GM04504 (cell line): ENCODE measurements at regions not wholly inside any gene's neighbourhood (a gene's known extent, or its start where the extent isn't known, plus 50 kb on each side); places are given as distances from the start of the nearest gene placed in this dataset.
"Not testable (repeated sequence)": the region's sequence is repeated elsewhere in the genome, so short reads cannot be mapped to it uniquely, and the experiment has no call there.

Experiments
- DNase-seq: peaks from one replicate; pipeline ENCODE4 v3.0.0-alpha.2; 2012; ENCODE audit warnings: low read depth

DNA sequence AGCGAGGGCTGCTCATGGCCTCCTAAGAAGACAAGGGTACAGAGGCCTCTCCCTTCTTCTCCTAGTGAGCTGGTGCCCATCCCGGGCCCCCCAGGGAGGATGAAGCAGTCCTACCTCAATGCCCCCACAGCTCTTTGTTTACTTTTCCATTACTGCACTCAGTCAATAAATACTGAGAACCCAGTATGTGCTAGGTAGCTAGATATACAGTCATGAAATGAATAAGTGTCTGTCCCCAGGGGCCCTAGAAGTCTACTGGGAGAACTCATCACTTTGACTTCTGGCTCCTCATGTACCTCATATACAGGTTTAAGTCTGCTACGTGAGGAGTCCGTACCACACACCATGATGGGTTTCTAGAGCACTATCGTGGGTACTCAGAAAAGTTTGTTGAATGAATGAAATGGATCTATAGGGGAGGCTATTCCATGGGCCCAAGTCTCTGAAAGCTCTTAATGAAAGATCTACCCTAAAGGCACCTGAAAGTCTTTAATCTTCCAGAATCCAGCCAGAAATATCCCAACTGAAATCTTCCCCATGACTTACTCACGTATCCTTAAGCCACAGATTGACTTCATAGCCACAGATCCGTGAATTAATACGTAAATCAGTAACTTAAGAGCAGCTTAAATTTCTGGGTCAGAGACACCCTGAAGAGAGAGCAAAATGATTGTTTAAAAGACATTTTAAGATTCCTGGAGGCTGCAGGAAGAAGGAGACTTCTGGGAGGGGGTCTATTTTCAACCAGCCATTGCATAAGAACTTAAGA lies 51.6 kb upstream of the POMP start:
- DNase-seq, result no peak

DNA sequence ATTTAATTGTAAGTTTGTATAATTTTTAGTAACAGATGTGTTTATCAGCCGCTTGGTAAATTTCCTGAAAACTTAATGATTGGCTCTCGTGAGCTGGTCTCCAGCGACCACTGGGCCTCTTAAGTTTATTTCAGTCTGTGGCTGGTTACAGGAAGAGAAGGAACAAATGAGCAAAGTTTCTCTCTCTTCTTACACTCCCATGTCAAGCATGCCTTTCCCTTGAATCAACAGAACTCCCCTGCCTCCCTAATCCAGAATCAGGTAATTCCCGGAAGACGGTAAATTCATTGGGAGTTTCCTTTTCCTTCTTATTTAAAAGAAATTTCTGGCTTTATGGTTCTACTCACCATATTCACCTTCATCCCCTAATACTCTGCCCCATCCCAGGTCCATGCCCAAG lies 52.5 kb upstream of the POMP start:
- no peak for DNase-seq

DNA sequence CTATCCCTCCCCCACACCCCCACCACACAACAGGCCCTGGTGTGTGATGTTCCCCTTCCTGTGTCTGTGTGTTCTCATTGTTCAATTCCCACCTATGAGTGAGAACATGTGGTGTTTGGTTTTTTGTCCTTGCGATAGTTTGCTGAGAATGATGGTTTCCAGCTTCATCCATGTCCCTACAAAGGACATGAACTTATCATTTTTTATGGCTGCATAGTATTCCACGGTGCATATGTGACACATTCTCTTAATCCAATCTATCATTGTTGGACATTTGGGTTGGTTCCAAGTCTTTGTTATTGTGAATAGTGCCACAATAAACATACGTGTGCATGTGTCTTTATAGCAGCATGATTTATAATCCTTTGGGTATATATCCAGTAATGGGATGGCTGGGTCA lies 53.8 kb upstream of the POMP start:
- DNase-seq, result not testable (repeated sequence)

DNA sequence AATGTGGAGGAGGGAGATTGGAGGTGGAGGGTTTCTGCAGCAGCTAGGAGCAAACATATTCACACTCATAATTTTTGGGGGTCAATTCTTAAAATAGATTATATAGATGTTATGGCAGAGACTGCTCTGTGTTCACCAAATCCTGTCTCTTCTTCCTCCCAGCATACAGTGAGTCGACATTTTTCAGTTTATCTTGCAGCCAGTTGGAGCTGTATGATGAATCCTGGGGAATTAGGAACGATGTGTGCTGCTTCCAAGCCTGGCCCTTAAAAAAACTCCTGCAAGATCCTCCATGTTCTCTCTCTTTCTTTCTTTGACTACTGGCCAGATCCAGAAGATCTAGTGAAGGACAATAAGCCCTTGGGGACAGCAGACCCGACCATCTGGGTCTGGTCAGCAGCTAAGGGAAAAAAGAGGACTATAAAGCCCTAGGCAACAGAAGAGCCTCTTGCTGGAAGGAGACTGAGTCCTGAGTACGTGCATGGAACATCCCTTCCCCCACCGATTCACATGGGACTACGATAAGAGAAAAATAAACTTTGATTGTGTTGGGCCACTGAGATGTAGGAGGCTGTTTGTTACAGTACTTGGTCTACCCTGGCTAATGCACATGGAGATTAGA lies 55.8 kb upstream of the POMP start:
- DNase-seq, result no peak

DNA sequence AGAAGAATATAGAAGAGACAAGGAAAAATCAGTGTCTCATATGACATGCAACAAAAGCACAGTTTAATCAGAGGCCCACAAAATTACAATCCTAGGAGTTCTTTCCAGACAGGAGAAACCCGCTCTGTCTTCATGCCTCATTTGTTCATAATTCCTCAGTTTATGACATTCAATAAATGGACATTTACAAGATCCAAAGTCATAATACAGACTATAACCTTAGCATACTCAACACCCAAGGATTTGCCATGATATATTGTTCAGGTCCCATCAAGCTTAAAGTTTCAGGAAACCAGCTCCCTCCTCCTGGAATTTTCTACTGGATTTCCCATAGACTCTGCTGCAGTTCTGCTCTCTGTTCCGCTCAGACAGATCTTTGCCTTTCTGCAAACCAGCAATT lies 56.4 kb upstream of the POMP start:
- DNase-seq, result no peak

DNA sequence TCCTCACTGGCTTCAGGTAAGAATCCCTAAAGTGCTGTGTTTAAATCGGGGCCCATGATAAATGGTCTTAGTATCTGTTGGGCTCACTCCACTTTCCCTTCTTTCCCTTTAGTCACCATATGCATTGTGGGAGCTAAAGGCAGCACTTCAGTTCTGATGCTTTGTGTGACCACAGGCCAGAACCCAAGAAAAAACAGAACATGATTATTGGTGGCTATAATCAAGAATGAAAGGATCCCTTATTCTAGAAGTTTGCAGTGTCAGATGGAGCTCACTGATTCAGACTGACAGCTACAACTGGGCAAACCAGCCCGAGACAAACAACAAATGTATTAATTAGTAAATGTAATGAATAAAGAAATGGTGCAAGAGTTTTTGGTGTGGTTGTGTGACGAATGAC lies 57.3 kb upstream of the POMP start:
- no peak for DNase-seq

DNA sequence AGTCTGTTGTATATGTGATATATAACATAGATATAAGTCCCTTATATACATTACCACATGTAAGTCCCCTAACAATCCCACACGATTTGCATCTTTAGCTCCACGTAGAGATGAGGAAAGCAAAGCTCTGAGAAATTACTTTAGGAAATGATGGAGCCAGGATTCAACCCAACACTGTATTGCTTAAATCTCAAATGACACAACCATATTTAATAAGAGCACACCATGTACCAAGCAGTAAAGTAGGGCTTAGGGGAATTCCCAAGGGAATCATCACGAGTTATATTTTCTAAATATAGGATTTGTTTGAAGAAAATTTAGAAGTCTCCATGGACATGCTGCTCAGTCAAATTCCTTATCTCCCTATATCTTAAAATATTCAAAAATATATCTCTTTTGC lies 61.3 kb upstream of the POMP start:
- DNase-seq, result no peak

DNA sequence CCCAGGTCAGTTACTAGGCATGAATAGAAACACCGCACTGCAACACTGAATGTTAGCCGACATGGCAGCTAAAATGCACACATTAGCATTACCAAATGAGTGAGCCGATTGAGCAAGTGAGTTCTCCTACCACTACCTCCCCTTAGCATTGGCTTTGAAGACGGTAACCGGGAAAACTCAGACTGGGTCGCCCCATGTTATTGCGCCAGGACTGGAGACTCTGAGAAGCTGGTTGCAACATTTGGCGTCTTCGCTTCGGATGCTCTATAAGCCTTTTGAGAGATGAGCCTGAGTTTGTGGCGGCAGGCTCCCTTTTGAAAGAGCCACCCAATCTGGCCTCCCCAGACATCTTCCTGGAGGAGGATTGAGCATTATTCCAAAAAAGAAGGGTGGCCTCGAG lies 68.5 kb upstream of the POMP start:
- DNase-seq, result no peak

DNA sequence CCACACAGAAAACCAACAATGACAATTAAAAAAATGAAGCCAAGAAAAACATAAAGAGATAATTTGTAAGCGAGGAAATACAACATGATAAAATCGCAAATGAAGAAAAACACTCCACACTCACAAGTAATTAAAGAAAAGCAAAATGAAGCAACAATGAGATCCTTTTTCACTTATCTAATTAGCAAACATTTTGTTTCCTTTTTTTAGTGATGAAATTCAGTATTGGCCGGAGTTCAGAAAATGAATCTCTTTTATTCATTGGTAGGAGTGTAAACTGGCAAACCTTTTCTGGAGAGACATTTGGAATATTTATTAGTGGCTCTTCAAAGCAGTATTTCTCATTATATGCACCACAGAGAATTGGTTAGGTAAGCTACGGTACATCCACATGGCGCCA lies 70.6 kb upstream of the POMP start:
- no peak for DNase-seq

DNA sequence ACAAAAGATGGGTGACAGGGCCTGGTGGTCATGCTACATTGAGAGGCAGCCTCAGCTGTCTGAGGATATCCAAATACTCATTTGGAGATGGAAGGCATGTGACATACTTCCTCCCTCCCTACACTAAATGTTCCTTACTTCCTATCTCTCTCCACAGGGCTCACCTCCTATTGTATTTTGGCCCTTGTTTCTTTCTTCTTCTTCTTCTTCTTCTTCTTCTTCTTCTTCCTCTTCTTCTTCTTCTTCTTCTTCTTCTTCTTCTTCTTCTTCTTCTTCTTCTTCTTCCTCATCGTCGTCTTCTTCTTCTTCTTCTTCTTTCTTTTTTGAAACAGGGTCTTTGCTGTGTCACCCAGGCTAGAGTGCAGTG lies 71.8 kb upstream of the POMP start:
- DNase-seq, result no peak

DNA sequence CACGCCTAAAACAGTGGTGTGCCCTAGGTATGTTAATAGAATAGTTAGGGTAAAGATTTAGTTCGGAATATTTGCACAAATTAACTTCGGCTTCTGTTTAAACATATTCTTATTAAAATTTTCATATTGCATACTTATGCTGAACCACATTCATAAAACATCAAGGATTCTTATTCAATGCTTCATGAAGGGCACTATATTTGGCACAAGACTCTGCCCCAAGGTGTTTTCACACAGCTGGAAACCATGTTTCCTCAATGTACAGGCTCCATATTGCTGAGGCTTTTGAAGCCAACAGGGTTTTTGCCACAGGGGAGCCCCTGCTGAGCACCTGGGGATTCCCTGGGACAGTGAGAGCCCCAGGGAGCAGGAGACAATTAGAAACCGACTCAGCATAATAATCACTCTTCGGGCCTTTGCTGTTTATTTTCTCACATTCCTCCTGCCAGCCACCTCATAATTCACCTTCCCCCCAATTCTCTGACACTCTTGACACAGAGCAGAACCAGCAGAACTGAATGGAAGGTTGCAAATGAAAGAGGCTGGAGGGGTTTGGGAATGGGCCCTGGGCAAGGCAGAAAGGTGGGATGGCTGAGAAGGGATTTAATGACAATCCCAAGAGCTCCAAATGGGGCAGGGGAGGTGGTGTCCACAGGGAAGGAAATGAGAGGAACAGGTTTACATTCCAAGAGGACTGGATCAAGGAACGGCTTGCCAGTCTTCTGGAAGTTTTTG lies 72.3 kb upstream of the POMP start:
- DNase-seq, result no peak

DNA sequence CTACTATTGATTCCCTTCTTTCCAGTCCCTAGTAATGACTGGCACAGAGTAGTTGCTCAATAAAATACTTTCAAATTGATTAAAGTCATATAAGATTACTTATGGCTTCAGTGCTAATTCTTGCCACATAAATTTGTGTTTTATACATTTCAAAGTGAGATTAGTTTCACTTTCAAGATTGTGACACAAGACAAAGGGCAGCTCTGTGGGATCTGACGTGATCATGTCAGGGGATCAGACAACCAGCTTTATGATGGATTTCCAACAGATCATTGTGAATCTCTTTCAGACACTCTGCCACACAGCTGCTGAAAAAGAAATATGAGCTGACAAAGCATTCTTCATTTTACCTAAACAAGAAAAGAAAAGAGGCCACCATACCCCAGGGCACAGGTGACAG lies 73.4 kb upstream of the POMP start:
- no peak for DNase-seq

DNA sequence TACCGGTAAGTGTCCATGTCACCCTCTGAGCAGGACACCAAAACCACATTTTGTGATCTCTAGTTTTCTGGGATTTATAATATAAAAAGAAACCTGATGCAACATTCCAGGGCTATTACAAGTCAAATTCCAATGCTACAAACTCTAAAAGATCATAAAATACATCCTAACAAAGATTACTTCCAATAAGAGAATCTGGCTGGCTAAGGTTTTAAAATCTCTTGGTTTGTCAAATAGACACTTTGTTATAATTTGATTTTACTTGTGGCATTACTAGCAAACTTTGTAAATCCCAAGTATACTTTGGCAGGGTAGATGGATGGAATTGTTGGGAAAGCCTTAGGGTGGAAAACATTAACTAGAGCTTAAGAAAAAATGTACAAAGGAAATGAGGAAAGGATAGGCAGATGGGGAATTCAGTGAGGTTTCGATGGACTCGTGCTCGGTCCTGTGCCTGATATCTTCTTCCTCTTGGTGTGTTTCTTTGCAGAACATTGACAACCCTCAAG lies 74.0 kb upstream of the POMP start:
- DNase-seq, result peak; percentile 53

DNA sequence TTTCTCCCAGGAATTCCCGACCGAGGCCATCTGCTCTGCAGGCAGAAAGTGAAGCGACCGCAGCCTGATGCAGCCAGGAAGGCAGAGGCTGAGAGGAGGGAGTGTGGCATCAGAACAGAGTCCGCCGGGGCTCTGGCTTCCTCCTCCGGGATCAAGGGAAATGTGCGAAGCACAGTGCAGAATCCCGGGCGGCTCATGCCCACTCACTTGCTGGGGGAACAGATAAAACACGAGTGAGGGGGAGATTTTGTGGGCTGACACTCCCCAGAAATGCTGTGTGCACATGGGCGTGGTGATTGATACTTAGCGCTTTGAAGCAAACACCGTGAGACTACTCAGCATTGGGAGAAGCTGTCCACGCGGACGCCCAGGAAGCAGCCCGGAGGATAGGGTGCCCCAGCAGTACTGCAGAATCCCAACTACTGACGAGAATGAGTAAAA lies 75.3 kb upstream of the POMP start:
- peak; percentile 13 for DNase-seq

DNA sequence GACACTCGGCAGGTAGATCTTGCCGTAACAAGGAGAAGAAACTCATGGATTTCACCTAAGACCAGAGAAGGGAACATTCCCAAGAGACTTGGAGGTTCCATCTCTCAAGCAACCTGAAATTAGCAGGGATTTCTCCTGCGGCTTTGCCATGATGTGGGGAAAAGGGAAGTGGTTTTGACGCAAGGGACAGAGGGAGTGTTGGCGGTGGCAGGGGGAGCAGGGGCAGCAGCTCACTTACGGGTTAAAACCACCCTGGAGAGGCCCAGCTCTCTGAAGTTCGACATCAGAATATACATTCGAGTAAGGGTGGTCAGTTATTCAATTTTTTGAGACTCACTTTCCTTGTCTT lies 76.1 kb upstream of the POMP start:
- no peak for DNase-seq

DNA sequence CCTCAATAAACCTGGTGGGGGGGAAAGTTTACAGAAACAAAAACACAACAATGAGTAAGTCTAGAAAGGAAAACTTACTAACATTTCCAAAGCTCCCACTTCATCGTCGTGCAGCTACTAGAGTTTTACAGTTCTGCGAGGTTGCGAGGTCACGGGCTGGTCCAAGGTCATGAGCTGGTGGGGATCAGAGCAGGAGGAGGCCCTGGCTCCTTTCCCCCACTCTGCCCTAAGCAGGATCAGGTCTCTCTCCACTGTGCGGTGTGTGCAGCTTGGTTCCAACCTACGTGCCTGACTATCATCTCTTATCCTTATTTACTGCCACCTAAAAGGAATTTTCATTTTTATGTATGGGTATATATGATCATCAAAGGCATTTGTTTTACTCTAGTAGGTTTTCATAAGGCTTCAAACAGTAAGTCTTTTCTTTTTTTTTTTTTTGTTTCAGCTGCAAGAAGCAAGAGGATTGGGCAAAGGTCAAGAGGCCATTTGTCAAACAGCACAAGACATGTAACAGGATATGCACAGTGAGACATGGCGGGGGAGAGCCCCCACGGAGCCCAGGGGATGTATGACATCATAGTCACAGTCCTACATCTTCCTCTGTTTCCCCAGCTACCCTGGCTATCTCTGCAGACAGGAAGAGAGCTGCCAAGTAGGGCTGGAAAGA lies 76.6 kb upstream of the POMP start:
- DNase-seq, result no peak

DNA sequence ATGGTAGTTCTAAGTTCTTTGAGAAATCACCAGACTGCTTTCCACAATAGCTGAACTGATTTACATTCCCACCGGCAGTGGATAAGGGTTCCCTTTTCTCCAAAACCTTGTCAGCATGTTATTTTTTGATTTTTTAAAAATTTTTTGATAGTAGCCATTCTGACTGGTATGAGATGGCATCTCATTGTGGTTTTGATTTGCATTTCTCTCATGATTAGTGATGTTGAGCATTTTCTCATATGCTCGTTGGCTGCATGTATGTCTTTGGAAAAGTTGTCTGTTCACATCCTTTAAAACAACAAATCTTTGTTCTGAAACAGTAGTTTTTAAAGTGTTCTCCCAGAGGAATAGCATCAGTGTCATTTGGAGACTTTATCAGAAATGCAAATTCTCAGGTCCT lies 77.5 kb upstream of the POMP start:
- DNase-seq, result no peak

DNA sequence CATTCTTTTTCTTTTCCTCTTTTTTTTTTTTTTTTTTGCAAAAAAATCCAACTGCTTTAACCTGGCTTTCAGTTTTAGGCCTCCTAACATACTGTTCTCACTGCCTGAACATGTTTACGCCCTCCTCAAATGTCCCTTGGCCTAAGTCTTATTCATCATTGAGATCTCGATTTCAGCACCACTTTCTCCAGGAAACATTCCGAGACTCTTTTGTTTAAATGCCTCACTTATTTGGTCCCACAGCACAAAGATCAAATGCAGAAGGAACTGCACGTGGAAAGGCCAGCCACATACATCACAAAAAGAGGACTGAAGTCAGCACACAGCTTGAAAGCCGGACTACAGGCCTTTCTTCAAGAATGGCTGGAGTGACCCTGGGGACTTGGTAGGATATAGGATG lies 79.2 kb upstream of the POMP start:
- DNase-seq, result no peak

DNA sequence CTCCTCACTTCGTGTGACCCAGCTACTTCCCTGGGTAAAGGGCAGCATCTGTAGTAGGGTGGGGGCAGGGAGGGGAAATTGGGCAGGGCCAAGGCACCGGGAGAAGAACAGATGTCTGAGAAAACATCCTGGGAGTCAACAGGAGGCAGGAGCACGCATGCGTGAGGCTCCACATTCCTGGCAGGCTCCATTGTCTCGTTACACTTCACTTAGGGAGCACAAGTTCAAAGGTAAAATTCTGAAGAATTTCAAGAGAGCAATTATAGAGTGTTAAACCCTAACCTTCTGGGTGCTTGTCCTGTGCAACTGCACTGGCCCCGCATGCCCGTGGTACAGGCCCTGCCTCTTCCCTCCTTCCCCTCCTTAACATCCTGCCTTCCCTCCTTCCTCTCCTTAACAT lies 79.6 kb upstream of the POMP start:
- DNase-seq, result no peak

DNA sequence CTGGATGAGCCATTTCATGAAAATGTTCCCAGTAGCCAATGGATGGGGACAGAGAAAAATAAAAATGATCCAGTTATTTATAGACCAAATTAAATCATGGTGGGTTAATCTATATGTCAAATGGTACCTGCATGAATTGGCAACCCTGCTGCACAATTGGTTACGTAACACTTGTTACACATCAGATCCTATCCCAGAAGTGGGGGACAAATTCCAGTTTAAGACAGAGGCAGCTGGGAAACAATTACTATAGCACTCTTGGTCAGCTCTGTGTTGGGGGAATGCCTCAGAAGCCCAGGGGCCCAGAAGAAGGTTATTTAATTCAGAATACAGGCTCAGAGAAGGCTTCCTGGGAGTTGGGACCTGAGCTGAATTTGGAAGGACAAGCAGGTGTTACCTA lies 81.1 kb upstream of the FLT1 start:
- no peak for DNase-seq

DNA sequence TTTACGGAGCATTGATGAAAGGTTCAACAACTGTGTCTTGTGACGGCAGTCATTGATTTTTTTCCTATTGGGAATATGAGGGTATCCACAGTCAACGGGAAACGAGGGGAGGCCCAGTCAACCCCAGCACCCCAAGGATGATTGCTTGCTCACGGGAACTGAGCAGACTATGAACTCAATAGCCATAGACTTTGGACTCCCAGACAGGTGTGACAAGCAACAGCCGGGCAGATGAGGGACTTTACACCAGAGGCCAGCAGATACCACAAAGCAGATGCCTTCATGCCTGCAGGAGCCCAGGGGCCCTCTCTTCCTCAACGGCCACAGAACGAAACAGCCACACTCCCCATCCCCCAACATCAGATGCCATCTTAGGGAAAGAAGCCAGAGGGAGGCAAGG lies 80.3 kb upstream of the FLT1 start:
- no peak for DNase-seq

DNA sequence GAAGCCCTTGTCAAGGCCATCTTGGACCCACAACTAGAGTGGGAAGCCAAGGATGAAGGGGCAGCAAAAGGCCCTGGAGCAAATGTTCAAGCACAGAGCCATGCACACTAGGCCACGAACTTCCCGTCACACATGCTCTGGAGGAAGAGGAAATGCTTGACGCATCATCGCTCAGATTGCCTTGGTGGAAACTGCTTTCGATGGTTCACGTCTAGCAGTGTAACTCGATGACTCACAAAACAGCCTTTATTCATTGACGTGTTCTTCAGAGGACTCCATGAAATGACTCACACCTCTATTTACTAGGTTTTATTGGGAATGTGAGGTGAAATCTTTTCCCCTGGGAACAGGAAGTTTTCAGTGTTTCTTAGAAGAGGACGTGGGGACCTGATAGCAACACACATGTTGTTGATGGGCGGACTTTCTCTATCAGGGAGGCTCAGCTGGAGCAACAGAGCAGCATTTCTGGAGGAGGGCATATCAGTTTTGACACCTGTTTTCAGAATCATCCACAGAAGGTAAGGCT lies 79.8 kb upstream of the FLT1 start:
- DNase-seq, result peak; percentile 92
